A549 (cell line): ENCODE measurements at regions not wholly inside any gene's neighbourhood (a gene's known extent, or its start where the extent isn't known, plus 50 kb on each side); places are given as distances from the start of the nearest gene placed in this dataset.

Experiments
- ATAC-seq, 2 experiments: fragments of 200-7000 bp in 1 of 2; fragments of >200 bp in 1 of 2; cut with Nextera tagmentation in 1 of 2; cut with Tn5 transposase in 1 of 2; 3 replicates each; pipeline versions ENCODE4 v1.8.0 to v1.9.1; 2018 to 2020; ENCODE audit warnings: mild to moderate bottlenecking in 1 of 2, moderate library complexity in 1 of 2
- CTCF ChIA-PET: fragments of 300-600 bp; sonication (Branson Sonifier 250); formaldehyde crosslinking; extraction: SDS; loops from one replicate; lab custom pipeline; 2021; ENCODE audit warnings: antibody characterized with exemption, inconsistent platforms; lab: Yijun Ruan, JAX
- POLR2A ChIA-PET: fragments of 350-600 bp; formaldehyde crosslinking; extraction: SDS; loops from one replicate; lab custom pipeline; 2021; ENCODE audit warnings: antibody characterized with exemption, inconsistent platforms; lab: Yijun Ruan, JAX
- DNase-seq, 2 experiments: peaks; one replicate each; pipeline versions ENCODE4 v3.0.0 to v3.0.0-alpha.2; 2011 to 2016; ENCODE audit warnings: low read depth in 1 of 2, low spot score in 1 of 2
- FAIRE-seq: peaks from 2 replicates; lab custom pipeline; 2011; peaks lifted over from hg19 to GRCh38; lab: Jason Lieb, UNC
- H3K27ac ChIP-seq, 2 experiments: fragments of >200 bp; sonication (Bioruptor Twin); formaldehyde crosslinking; 3 replicates each; pipeline ENCODE4 v1.5.1; 2016 to 2017
- H3K4me1 ChIP-seq: fragments of >200 bp; sonication (Bioruptor Twin); formaldehyde crosslinking; 3 replicates; pipeline ENCODE4 v1.6.1; 2016
- H3K4me2 ChIP-seq: fragments of >200 bp; sonication (Bioruptor Twin); formaldehyde crosslinking; 3 replicates; pipeline ENCODE4 v1.6.1; 2016
- H3K4me3 ChIP-seq: fragments of >200 bp; sonication (Bioruptor Twin); formaldehyde crosslinking; 3 replicates; pipeline ENCODE4 v1.5.1; 2016
- H3K9me3 ChIP-seq: fragments of >200 bp; sonication (Bioruptor Twin); formaldehyde crosslinking; 3 replicates; pipeline ENCODE4 v1.6.1; 2016
- ATOH8 ChIP-seq: fragments of 250-450 bp; sonication (Bioruptor Pico); IDR thresholded peaks from 2 replicates; pipeline ENCODE4 v1.5.0; 2020; ENCODE audit warnings: low read depth, mild to moderate bottlenecking, moderate library complexity
- CBX2 ChIP-seq: fragments of 200-600 bp; sonication (generic); IDR thresholded peaks from 2 replicates; pipeline ENCODE4 v1.6.1; 2016; ENCODE audit warnings: low read depth, mild to moderate bottlenecking, borderline replicate concordance
- CEBPB ChIP-seq, 2 experiments: fragments of >200 bp in 1 of 2; sonication (Bioruptor Twin) in 1 of 2; formaldehyde crosslinking in 1 of 2; IDR thresholded peaks; 2 replicates each; pipeline ENCODE4 v1.6.1; 2012 to 2016
- CHD4 ChIP-seq: fragments of 200-600 bp; sonication (generic); IDR thresholded peaks from 2 replicates; pipeline ENCODE4 v1.6.1; 2016; ENCODE audit warnings: antibody characterized with exemption, mild to moderate bottlenecking, borderline replicate concordance
- EHF ChIP-seq: fragments of 250-450 bp; sonication (Bioruptor Pico); IDR thresholded peaks from 2 replicates; pipeline ENCODE4 v1.5.0; 2020; ENCODE audit warnings: mild to moderate bottlenecking
- EP300 ChIP-seq, 2 experiments: fragments of >200 bp; sonication (Bioruptor Twin); formaldehyde crosslinking; IDR thresholded peaks; 2 replicates in 1 of 2; 3 replicates in 1 of 2; pipeline ENCODE4 v1.6.1; 2016 to 2017
- ESRRA ChIP-seq: fragments of 150-350 bp; IDR thresholded peaks from 2 replicates; pipeline ENCODE4 v1.6.1; 2014; ENCODE audit warnings: mild to moderate bottlenecking, low read length, borderline replicate concordance
- HDAC2 ChIP-seq: fragments of 200-600 bp; sonication (generic); IDR thresholded peaks from 2 replicates; pipeline ENCODE4 v1.6.1; 2016
- HEYL ChIP-seq: fragments of 250-450 bp; sonication (Bioruptor Pico); IDR thresholded peaks from 2 replicates; pipeline ENCODE4 v1.8.0; 2021; ENCODE audit warnings: mild to moderate bottlenecking, moderate library complexity
- HMGXB4 ChIP-seq: fragments of 250-450 bp; sonication (Bioruptor Pico); IDR thresholded peaks from 2 replicates; pipeline ENCODE4 v1.5.0; 2021; ENCODE audit warnings: mild to moderate bottlenecking, moderate library complexity, borderline replicate concordance
- MAFK ChIP-seq: fragments of 450-650 bp; IDR thresholded peaks from 2 replicates; pipeline ENCODE4 v1.6.1; 2014; ENCODE audit not compliant: partially characterized antibody
- MAZ ChIP-seq: fragments of 150-350 bp; IDR thresholded peaks from 2 replicates; pipeline ENCODE4 v1.6.1; 2014; ENCODE audit warnings: antibody characterized with exemption, low read depth, low read length, borderline replicate concordance
- NFE2L2 ChIP-seq: fragments of 150-350 bp; conservative IDR thresholded peaks from 2 replicates; pipeline ENCODE4 v1.6.1; 2014; ENCODE audit warnings: low read length
- NR3C1 ChIP-seq: fragments of >200 bp; sonication (Bioruptor Twin); formaldehyde crosslinking; IDR thresholded peaks from 3 replicates; pipeline ENCODE4 v1.6.1; 2017
- POLR2A ChIP-seq: IDR thresholded peaks from 2 replicates; pipeline ENCODE4 v1.6.1; 2012; ENCODE audit warnings: mild to moderate bottlenecking, low read length
- POLR2AphosphoS2 ChIP-seq: conservative IDR thresholded peaks from 2 replicates; pipeline ENCODE4 v1.6.1; 2012; ENCODE audit warnings: low read length, improper control_type of control experiment, inconsistent platforms
- SMC3 ChIP-seq: fragments of >200 bp; sonication (Bioruptor Twin); formaldehyde crosslinking; IDR thresholded peaks from 3 replicates; pipeline ENCODE4 v1.6.1; 2018; ENCODE audit warnings: inconsistent platforms
- ZFP36 ChIP-seq: fragments of 450-650 bp; IDR thresholded peaks from 2 replicates; pipeline ENCODE4 v1.6.1; 2014; ENCODE audit warnings: borderline replicate concordance; ENCODE audit not compliant: partially characterized antibody
- ZNF302 ChIP-seq: fragments of 250-450 bp; sonication (Bioruptor Pico); IDR thresholded peaks from 2 replicates; pipeline ENCODE4 v1.9.0; 2021; ENCODE audit warnings: inconsistent platforms, mild to moderate bottlenecking, moderate library complexity
- WGBS: methylation state at CpG from one replicate; pipeline ENCODE4 v1.1.6; 2017; ENCODE audit errors: missing lambda C conversion rate; 5-methylcytosine and 5-hydroxymethylcytosine counted together
- TF ChIP-seq, protein P1 (sequence below): IDR thresholded peaks from 2 replicates; pipeline ENCODE4 v1.6.1; 2012

DNA sequence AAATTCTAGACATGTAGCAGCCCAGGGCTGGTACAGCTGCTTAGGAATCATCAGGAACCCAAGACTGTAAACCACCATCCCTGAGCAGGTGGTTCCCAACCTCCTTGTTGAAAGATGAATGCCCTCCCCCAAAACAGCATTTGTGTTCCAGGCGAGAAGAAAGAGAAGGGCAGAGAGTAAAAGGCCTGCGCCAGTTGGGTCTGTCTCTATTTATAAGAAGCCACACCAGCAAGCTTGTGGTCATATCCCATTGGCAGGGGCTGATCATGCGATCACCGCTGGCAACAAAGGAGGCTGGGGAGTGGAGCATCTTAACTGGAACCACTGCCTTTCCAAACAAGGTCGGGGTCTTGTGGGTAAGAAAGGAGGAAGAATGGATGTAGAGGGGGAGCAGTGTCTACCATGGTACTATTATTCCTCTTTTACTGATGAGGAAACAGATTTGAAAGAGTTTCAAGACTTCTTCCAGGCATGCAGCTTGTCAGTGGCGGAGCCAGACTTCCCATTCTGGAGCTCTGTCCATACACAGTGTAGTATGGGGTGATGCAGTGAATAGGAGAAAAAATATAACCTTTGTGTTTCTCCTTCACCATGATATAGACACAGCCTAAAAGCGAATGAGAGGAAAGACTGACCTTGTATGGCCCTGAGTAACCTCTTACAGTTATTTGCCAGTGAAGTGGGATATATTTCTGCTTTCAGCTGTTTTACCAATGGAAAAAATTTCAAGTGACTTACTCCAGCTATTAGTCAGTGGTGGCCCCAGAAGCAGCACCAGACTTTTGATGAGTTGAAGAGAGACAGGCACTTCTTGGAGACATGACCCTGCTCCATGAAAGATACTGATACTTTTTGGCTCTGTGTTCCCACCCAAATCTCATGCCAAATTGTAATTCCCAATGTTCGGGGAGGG, 222.6 kb downstream of the ABHD5 start:
- Histone ChIP-seq H3K4me3 (no peak overlapping the region), H3K4me1 (no peaks in the 10 kb centered on the region), H3K9me3 (peaks cover 3% of the 10 kb centered on the region; the same call in 1 of the 3 replicates)
- FAIRE-seq (no peak), DNase-seq (no peak)
- WGBS: 73% methylated on average over 8 of the region's 8 CpGs
- POLR2A ChIA-PET: no interaction called here
- no peak for TF ChIP-seq SMC3
- no peak for TF ChIP-seq HEYL (CRISPR knock-in tag)
- no peak for TF ChIP-seq ESRRA
- no peak for TF ChIP-seq NFE2L2
- no peak for TF ChIP-seq EP300 (IDR thresholded peaks at IDR 0.05)
- TF ChIP-seq EHF (CRISPR knock-in tag): no peak
- TF ChIP-seq ATOH8 (CRISPR knock-in tag): no peak
- TF ChIP-seq NR3C1: no peak
- no peak for TF ChIP-seq ZFP36
- no peak for TF ChIP-seq MAFK
- TF ChIP-seq, all 56 proteins: peak for 0
- ATAC-seq: no peak
- no peak overlapping the region for H3K4me2 ChIP-seq
- CTCF ChIA-PET: interaction anchor here (1.7 kb wide), 1 partner anchor 12 kb away, joined by 5 read pairs; no protein-coding TSS in a partner anchor
- H3K27ac ChIP-seq: no peak overlapping the region

GRCh38 chr3:43914269-43914668, 223.5 kb downstream of the ABHD5 start:
- Histone ChIP-seq H3K4me2 (no peak overlapping the region), H3K4me1 (no peaks in the 10 kb centered on the region), H3K4me3 (no peak overlapping the region), H3K27ac (no peak overlapping the region), H3K9me3 (peaks cover 3% of the 10 kb centered on the region; the same call in 1 of the 3 replicates)
- ATAC-seq (no peak), DNase-seq (no peak), FAIRE-seq (no peak)
- TF ChIP-seq HMGXB4: no peak
- TF ChIP-seq POLR2A: no peak
- TF ChIP-seq, protein P1, sequence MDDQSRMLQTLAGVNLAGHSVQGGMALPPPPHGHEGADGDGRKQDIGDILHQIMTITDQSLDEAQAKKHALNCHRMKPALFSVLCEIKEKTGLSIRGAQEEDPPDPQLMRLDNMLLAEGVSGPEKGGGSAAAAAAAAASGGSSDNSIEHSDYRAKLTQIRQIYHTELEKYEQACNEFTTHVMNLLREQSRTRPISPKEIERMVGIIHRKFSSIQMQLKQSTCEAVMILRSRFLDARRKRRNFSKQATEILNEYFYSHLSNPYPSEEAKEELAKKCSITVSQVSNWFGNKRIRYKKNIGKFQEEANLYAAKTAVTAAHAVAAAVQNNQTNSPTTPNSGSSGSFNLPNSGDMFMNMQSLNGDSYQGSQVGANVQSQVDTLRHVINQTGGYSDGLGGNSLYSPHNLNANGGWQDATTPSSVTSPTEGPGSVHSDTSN: no peak
- TF ChIP-seq CBX2: no peak
- no peak for TF ChIP-seq ZNF302
- TF ChIP-seq ZFP36: no peak
- no peak for TF ChIP-seq HEYL (CRISPR knock-in tag)
- no peak for TF ChIP-seq POLR2AphosphoS2
- no peak for TF ChIP-seq CEBPB (IDR thresholded peaks at IDR 0.05)
- TF ChIP-seq HDAC2: no peak
- no peak for TF ChIP-seq CHD4
- no peak for TF ChIP-seq NFE2L2
- ChIA-PET CTCF (interaction anchor here (1.7 kb wide), 1 partner anchor 11 kb away, joined by 5 read pairs; no protein-coding TSS in a partner anchor), POLR2A (no interaction called here)
- 76% methylated on average over 2 of the region's 2 CpGs for WGBS

DNA sequence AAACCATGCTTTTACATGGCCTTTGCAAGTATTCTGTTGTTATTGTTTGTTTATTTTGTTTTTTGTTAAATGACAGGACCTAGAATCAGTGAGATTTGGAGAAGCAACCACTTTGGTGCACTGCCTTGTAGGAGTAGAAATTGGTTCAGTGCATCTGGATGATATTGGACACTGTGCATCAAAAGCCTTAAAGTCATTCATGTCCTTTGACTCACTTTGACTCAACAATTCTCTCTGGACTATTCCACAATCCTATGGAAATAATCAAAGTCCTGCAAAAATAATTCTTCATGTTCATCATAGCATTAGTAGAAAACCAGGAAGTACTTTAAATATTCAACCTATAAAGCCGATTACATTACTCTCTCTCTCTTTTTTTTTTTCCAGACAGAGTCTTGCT, 224.8 kb downstream of the ABHD5 start:
- DNase-seq: no peak
- Histone ChIP-seq H3K4me2 (no peak overlapping the region), H3K4me3 (no peak overlapping the region)
- POLR2A ChIA-PET: no interaction called here
- CTCF ChIA-PET: no interaction called here
- 76% methylated on average over 1 of the region's 1 CpG for WGBS
- TF ChIP-seq MAZ: no peak
- TF ChIP-seq, all 56 proteins: peak for 0
- Histone ChIP-seq H3K4me1 (no peaks in the 10 kb centered on the region), H3K9me3 (peaks cover 3% of the 10 kb centered on the region; the same call in 1 of the 3 replicates), H3K27ac (no peak overlapping the region)
- FAIRE-seq: no peak
- no peak for ATAC-seq
